ENCODE measurements at regions not wholly inside any gene's neighbourhood (a gene's known extent, or its start where the extent isn't known, plus 50 kb on each side); places are given as distances from the start of the nearest gene placed in this dataset.

GRCh38 chr4:98780926-98781325 lies 122.5 kb upstream of the TSPAN5 start:
- TF ChIP-seq CTCF (IDR thresholded peaks at IDR 0.05) (no peak), POLR2A (IDR thresholded peaks at IDR 0.05) (no peak), POLR2AphosphoS5 (IDR thresholded peaks at IDR 0.05) (no peak), EP300 (IDR thresholded peaks at IDR 0.05; ENCODE audit: low read depth) (no peak)

Measured in transverse colon (tissue), 4 donors.